ENCODE measurements at regions not wholly inside any gene's neighbourhood (a gene's known extent, or its start where the extent isn't known, plus 50 kb on each side); places are given as distances from the start of the nearest gene placed in this dataset.

GRCh38 chr4:123060039-123060770 is 137.8 kb upstream of the NUDT6 start:
- Histone ChIP-seq H3K4me1 (ENCODE audit: insufficient read depth, low read length) (no peaks in the 10 kb centered on the region), H3K36me3 (ENCODE audit: insufficient read depth, low read length) (no peaks in the 10 kb centered on the region), H3K4me3 (ENCODE audit: low read length in 2 of 2) (no peak overlapping the region), H3K27ac (ENCODE audit: low read depth, low read length) (no peak overlapping the region), H3K9me3 (ENCODE audit: control insufficient read depth in 1 of 2, low read length in 2 of 2) (no peaks in the 10 kb centered on the region), H3K27me3 (ENCODE audit: insufficient read depth, low read length) (no peaks in the 10 kb centered on the region)
- H3K4me1 Mint-ChIP-seq: peaks cover 0 to 4% (median 2%) of the 10 kb centered on the region in 4 donors
- H3K27me3 Mint-ChIP-seq: no peaks in the 10 kb centered on the region
- ChIA-PET CTCF (ENCODE audit: partially characterized antibody) (no interaction called here), POLR2A (ENCODE audit: partially characterized antibody) (no interaction called here)
- peaks cover 0 to 11% (median 6%) of the 10 kb centered on the region in 8 donors for H3K9me3 Mint-ChIP-seq
- DNase-seq: no peak
- H3K36me3 Mint-ChIP-seq: peaks cover 51 to 59% of the 10 kb centered on the region in 2 donors
- H3K4me3 Mint-ChIP-seq: no peak overlapping the region
- intact Hi-C loops (cut with micrococcal nuclease): no loop called here
- no peak overlapping the region for H3K27ac Mint-ChIP-seq

GRCh38 chr4:123064390-123064789 is 142.0 kb upstream of the NUDT6 start:
- Histone ChIP-seq H3K36me3 (ENCODE audit: insufficient read depth, low read length) (no peaks in the 10 kb centered on the region), H3K27me3 (ENCODE audit: insufficient read depth, low read length) (no peaks in the 10 kb centered on the region), H3K9me3 (ENCODE audit: control insufficient read depth in 1 of 2, low read length in 2 of 2) (no peaks in the 10 kb centered on the region), H3K4me3 (ENCODE audit: low read length in 2 of 2) (no peak overlapping the region), H3K27ac (ENCODE audit: low read depth, low read length) (no peak overlapping the region), H3K4me1 (ENCODE audit: insufficient read depth, low read length) (no peaks in the 10 kb centered on the region)
- Mint-ChIP-seq H3K36me3 (peaks cover 27 to 31% of the 10 kb centered on the region in 2 donors), H3K4me3 (no peak overlapping the region), H3K9me3 (peaks cover 0 to 4% (median 0%) of the 10 kb centered on the region in 8 donors), H3K27me3 (no peaks in the 10 kb centered on the region), H3K4me1 (peaks cover 0 to 4% (median under 1%) of the 10 kb centered on the region in 4 donors), H3K27ac (no peak overlapping the region)
- ChIA-PET POLR2A (ENCODE audit: partially characterized antibody) (no interaction called here), CTCF (ENCODE audit: partially characterized antibody) (no interaction called here)
- DNase-seq: no peak
- intact Hi-C loops (cut with micrococcal nuclease): no loop called here

GRCh38 chr4:123068081-123068480 is 145.7 kb upstream of the NUDT6 start:
- H3K27me3 Mint-ChIP-seq: no peaks in the 10 kb centered on the region
- H3K4me3 Mint-ChIP-seq: no peak overlapping the region
- CTCF ChIA-PET (ENCODE audit: partially characterized antibody): no interaction called here
- POLR2A ChIA-PET (ENCODE audit: partially characterized antibody): no interaction called here
- no peak overlapping the region for H3K27ac Mint-ChIP-seq
- Histone ChIP-seq H3K36me3 (ENCODE audit: insufficient read depth, low read length) (no peaks in the 10 kb centered on the region), H3K4me1 (ENCODE audit: insufficient read depth, low read length) (no peaks in the 10 kb centered on the region), H3K27me3 (ENCODE audit: insufficient read depth, low read length) (no peaks in the 10 kb centered on the region), H3K9me3 (ENCODE audit: control insufficient read depth in 1 of 2, low read length in 2 of 2) (no peaks in the 10 kb centered on the region), H3K4me3 (ENCODE audit: low read length in 2 of 2) (no peak overlapping the region), H3K27ac (ENCODE audit: low read depth, low read length) (no peak overlapping the region)
- no peak for DNase-seq
- no peaks in the 10 kb centered on the region for H3K9me3 Mint-ChIP-seq
- peaks cover 8 to 10% of the 10 kb centered on the region in 2 donors for H3K36me3 Mint-ChIP-seq
- no peaks in the 10 kb centered on the region for H3K4me1 Mint-ChIP-seq
- intact Hi-C loops (cut with micrococcal nuclease): no loop called here

GRCh38 chr4:123072060-123072459 is 149.7 kb upstream of the NUDT6 start:
- Mint-ChIP-seq H3K9me3 (no peaks in the 10 kb centered on the region), H3K4me3 (no peak overlapping the region), H3K27ac (no peak overlapping the region), H3K36me3 (peaks cover 2 to 3% of the 10 kb centered on the region in 2 donors), H3K27me3 (no peaks in the 10 kb centered on the region), H3K4me1 (no peaks in the 10 kb centered on the region)
- no peaks in the 10 kb centered on the region for H3K27me3 ChIP-seq (ENCODE audit: insufficient read depth, low read length)
- no peaks in the 10 kb centered on the region for H3K36me3 ChIP-seq (ENCODE audit: insufficient read depth, low read length)
- no peak for DNase-seq
- POLR2A ChIA-PET (ENCODE audit: partially characterized antibody): no interaction called here
- intact Hi-C loops (cut with micrococcal nuclease): no loop called here
- no peak overlapping the region for H3K27ac ChIP-seq (ENCODE audit: low read depth, low read length)
- no peaks in the 10 kb centered on the region for H3K9me3 ChIP-seq (ENCODE audit: control insufficient read depth in 1 of 2, low read length in 2 of 2)
- CTCF ChIA-PET (ENCODE audit: partially characterized antibody): no interaction called here
- H3K4me1 ChIP-seq (ENCODE audit: insufficient read depth, low read length): no peaks in the 10 kb centered on the region
- H3K4me3 ChIP-seq (ENCODE audit: low read length in 2 of 2): no peak overlapping the region

- no peaks in the 10 kb centered on the region for H3K27me3 Mint-ChIP-seq
- H3K4me1 Mint-ChIP-seq: no peaks in the 10 kb centered on the region
- intact Hi-C loops (cut with micrococcal nuclease): no loop called here
- no peaks in the 10 kb centered on the region for H3K4me1 ChIP-seq (ENCODE audit: insufficient read depth, low read length)
- no peaks in the 10 kb centered on the region for H3K36me3 ChIP-seq (ENCODE audit: insufficient read depth, low read length)
- no peaks in the 10 kb centered on the region for H3K9me3 ChIP-seq (ENCODE audit: control insufficient read depth in 1 of 2, low read length in 2 of 2)
- no peak overlapping the region for H3K27ac Mint-ChIP-seq
- no peaks in the 10 kb centered on the region for H3K27me3 ChIP-seq (ENCODE audit: insufficient read depth, low read length)
- H3K4me3 Mint-ChIP-seq: no peak overlapping the region
- H3K27ac ChIP-seq (ENCODE audit: low read depth, low read length): no peak overlapping the region
- peaks cover 11 to 13% of the 10 kb centered on the region in 2 donors for H3K36me3 Mint-ChIP-seq
- H3K4me3 ChIP-seq (ENCODE audit: low read length in 2 of 2): no peak overlapping the region
- ChIA-PET POLR2A (ENCODE audit: partially characterized antibody) (no interaction called here), CTCF (ENCODE audit: partially characterized antibody) (no interaction called here)
- no peaks in the 10 kb centered on the region for H3K9me3 Mint-ChIP-seq
- DNase-seq: no peak
These were observed 151.3 kb upstream of the NUDT6 start for GRCh38 chr4:123073650-123074049.

GRCh38 chr4:123077330-123077729 is 154.9 kb upstream of the NUDT6 start:
- peaks cover 0 to 1% (median under 1%) of the 10 kb centered on the region in 4 donors for H3K4me1 Mint-ChIP-seq
- CTCF ChIA-PET (ENCODE audit: partially characterized antibody): no interaction called here
- H3K36me3 Mint-ChIP-seq: peaks cover 18 to 36% of the 10 kb centered on the region in 2 donors
- DNase-seq: no peak
- no peak overlapping the region for H3K4me3 ChIP-seq (ENCODE audit: low read length in 2 of 2)
- peaks cover 0 to 2% (median 0%) of the 10 kb centered on the region in 8 donors for H3K9me3 Mint-ChIP-seq
- POLR2A ChIA-PET (ENCODE audit: partially characterized antibody): interaction anchor here (0.6 kb wide), 1 partner anchor 19 kb away, joined by 3 read pairs; no protein-coding TSS in a partner anchor
- H3K9me3 ChIP-seq (ENCODE audit: control insufficient read depth in 1 of 2, low read length in 2 of 2): no peaks in the 10 kb centered on the region
- no peaks in the 10 kb centered on the region for H3K4me1 ChIP-seq (ENCODE audit: insufficient read depth, low read length)
- H3K27me3 ChIP-seq (ENCODE audit: insufficient read depth, low read length): no peaks in the 10 kb centered on the region
- H3K27me3 Mint-ChIP-seq: no peaks in the 10 kb centered on the region
- no peak overlapping the region for H3K27ac Mint-ChIP-seq
- H3K36me3 ChIP-seq (ENCODE audit: insufficient read depth, low read length): no peaks in the 10 kb centered on the region
- no peak overlapping the region for H3K27ac ChIP-seq (ENCODE audit: low read depth, low read length)
- no peak overlapping the region for H3K4me3 Mint-ChIP-seq
- intact Hi-C loops (cut with micrococcal nuclease): no loop called here

- H3K9me3 Mint-ChIP-seq: peaks cover 0 to 7% (median 0%) of the 10 kb centered on the region in 8 donors
- no peak for DNase-seq
- no peak overlapping the region for H3K27ac Mint-ChIP-seq
- H3K27me3 ChIP-seq (ENCODE audit: insufficient read depth, low read length): no peaks in the 10 kb centered on the region
- no peaks in the 10 kb centered on the region for H3K4me1 ChIP-seq (ENCODE audit: insufficient read depth, low read length)
- no peak overlapping the region for H3K4me3 ChIP-seq (ENCODE audit: low read length in 2 of 2)
- intact Hi-C loops (cut with micrococcal nuclease): no loop called here
- ChIA-PET CTCF (ENCODE audit: partially characterized antibody) (interaction anchor here (1.0 to 1.7 kb wide), 2 partner anchors 14 to 324 kb away, joined by 3 to 4 read pairs; no protein-coding TSS in a partner anchor), POLR2A (ENCODE audit: partially characterized antibody) (no interaction called here)
- H3K4me3 Mint-ChIP-seq: no peak overlapping the region
- peaks cover 23 to 60% of the 10 kb centered on the region in 2 donors for H3K36me3 Mint-ChIP-seq
- no peak overlapping the region for H3K27ac ChIP-seq (ENCODE audit: low read depth, low read length)
- H3K9me3 ChIP-seq (ENCODE audit: control insufficient read depth in 1 of 2, low read length in 2 of 2): no peaks in the 10 kb centered on the region
- H3K27me3 Mint-ChIP-seq: no peaks in the 10 kb centered on the region
- H3K4me1 Mint-ChIP-seq: peaks cover 0 to 3% (median under 1%) of the 10 kb centered on the region in 4 donors
- no peaks in the 10 kb centered on the region for H3K36me3 ChIP-seq (ENCODE audit: insufficient read depth, low read length)
These were observed 159.6 kb upstream of the NUDT6 start for GRCh38 chr4:123081971-123082370.

Measured in CD4-positive, alpha-beta memory T cell (primary cell).